HG03520 (cell line): ENCODE measurements at regions not wholly inside any gene's neighbourhood (a gene's known extent, or its start where the extent isn't known, plus 50 kb on each side); places are given as distances from the start of the nearest gene placed in this dataset.

Experiments
- ATAC-seq: cut with Tn5 transposase; IDR thresholded peaks from one replicate; pipeline ENCODE4 v1.9.1; 2021; ENCODE audit warnings: mild to moderate bottlenecking, moderate library complexity; ENCODE audit not compliant: unreplicated experiment

GRCh38 chr2:196224756-196225155 is 53.4 kb upstream of the STK17B start:
- no peak for ATAC-seq

GRCh38 chr2:196225213-196225612 is 53.8 kb upstream of the STK17B start:
- no peak for ATAC-seq

- ATAC-seq, result no peak
Measured at GRCh38 chr2:196226058-196226706, 54.8 kb upstream of the STK17B start.

- no peak for ATAC-seq
Measured at GRCh38 chr2:196226707-196227065, 55.3 kb upstream of the STK17B start.

GRCh38 chr2:196229013-196229412 is 57.6 kb upstream of the STK17B start:
- ATAC-seq, result no peak

- ATAC-seq, result no peak
Measured at GRCh38 chr2:196230061-196230854, 58.9 kb upstream of the STK17B start.

- peak; percentile 10 for ATAC-seq
Measured at GRCh38 chr2:196233021-196233804, 61.8 kb upstream of the STK17B start.

GRCh38 chr2:196233805-196234475 is 62.6 kb upstream of the STK17B start:
- ATAC-seq, result peak; percentile 72

GRCh38 chr2:196234672-196235071 is 63.3 kb upstream of the STK17B start:
- no peak for ATAC-seq

- no peak for ATAC-seq
Measured at GRCh38 chr2:196238836-196239380, 67.5 kb upstream of the STK17B start.

- ATAC-seq, result peak; percentile 77
Measured at GRCh38 chr2:196239622-196240587, 68.5 kb upstream of the STK17B start.

GRCh38 chr2:196241175-196241574 is 69.8 kb upstream of the STK17B start:
- no peak for ATAC-seq

- ATAC-seq, result peak; percentile 89
Measured at GRCh38 chr2:196242131-196242620, 70.8 kb upstream of the STK17B start.

- ATAC-seq, result no peak
Measured at GRCh38 chr2:196244516-196244915, 73.1 kb upstream of the STK17B start.

- no peak for ATAC-seq
Measured at GRCh38 chr2:196244966-196245365, 73.6 kb upstream of the STK17B start.

- ATAC-seq, result no peak
Measured at GRCh38 chr2:196245378-196246140, 74.2 kb upstream of the STK17B start.

GRCh38 chr2:196247114-196247975 is 76.0 kb upstream of the STK17B start:
- ATAC-seq, result no peak

- no peak for ATAC-seq
Measured at GRCh38 chr2:196247976-196248280, 76.5 kb upstream of the STK17B start.
